ENCODE measurements at regions not wholly inside any gene's neighbourhood (a gene's known extent, or its start where the extent isn't known, plus 50 kb on each side); places are given as distances from the start of the nearest gene placed in this dataset.
"Not testable (repeated sequence)": the region's sequence is repeated elsewhere in the genome, so short reads cannot be mapped to it uniquely, and the experiment has no call there.

- not testable (repeated sequence) for TF ChIP-seq CTBP2 (IDR thresholded peaks at IDR 0.05; ENCODE audit: borderline replicate concordance, insufficient read depth, insufficient read length, low read length); SP1 (IDR thresholded peaks at IDR 0.05; ENCODE audit: low read depth, low read length); CTCF (IDR thresholded peaks at IDR 0.05; ENCODE audit: control extremely low read depth in 1 of 3, insufficient read depth in 1 of 3, low read depth in 1 of 3, low read length in 3 of 3); MAX (IDR thresholded peaks at IDR 0.05); JUND (IDR thresholded peaks at IDR 0.05; ENCODE audit: low read length); ATF3 (IDR thresholded peaks at IDR 0.05; ENCODE audit: insufficient read depth, low read depth, low read length); ATF2 (IDR thresholded peaks at IDR 0.05; ENCODE audit: low read length); USF2 (IDR thresholded peaks at IDR 0.05; ENCODE audit: low read length); RAD21 (IDR thresholded peaks at IDR 0.05 in 1 of 2, conservative IDR thresholded peaks at IDR 0.05 in 1 of 2; ENCODE audit: low read depth in 2 of 2, low read length in 2 of 2)
Measured at GRCh38 chr15:77939026-77939425, 138.5 kb downstream of the TBC1D2B start.

Data from H1 (cell line).